HG02970 (cell line): ENCODE measurements at regions not wholly inside any gene's neighbourhood (a gene's known extent, or its start where the extent isn't known, plus 50 kb on each side); places are given as distances from the start of the nearest gene placed in this dataset.
"Not testable (repeated sequence)": the region's sequence is repeated elsewhere in the genome, so short reads cannot be mapped to it uniquely, and the experiment has no call there.

Source experiments
- ATAC-seq: cut with Tn5 transposase; IDR thresholded peaks from one replicate; pipeline ENCODE4 v1.9.1; 2021; ENCODE audit warnings: mild to moderate bottlenecking, moderate library complexity, moderate number of reproducible peaks; ENCODE audit not compliant: unreplicated experiment, low FRiP score

DNA sequence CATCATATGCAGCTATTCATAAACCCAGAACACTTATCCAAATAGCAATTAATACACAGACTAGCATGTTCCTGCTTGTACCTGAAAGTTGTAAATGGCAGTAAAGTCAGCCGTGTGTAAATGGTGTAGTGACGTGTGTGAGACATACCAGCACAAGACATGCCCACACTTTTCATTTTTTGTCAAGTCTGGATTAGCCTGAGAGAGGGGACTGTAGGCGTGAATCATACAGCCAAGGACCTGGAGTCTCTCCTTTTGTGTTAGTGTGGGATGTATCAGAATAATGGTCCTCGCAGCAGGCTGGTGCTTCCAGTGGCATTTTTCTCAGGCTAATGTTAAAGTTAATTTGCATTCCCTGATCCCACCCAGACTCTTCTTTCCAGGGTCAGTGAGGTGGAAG, 116.8 kb upstream of the BMAL1 start:
- ATAC-seq = no peak

DNA sequence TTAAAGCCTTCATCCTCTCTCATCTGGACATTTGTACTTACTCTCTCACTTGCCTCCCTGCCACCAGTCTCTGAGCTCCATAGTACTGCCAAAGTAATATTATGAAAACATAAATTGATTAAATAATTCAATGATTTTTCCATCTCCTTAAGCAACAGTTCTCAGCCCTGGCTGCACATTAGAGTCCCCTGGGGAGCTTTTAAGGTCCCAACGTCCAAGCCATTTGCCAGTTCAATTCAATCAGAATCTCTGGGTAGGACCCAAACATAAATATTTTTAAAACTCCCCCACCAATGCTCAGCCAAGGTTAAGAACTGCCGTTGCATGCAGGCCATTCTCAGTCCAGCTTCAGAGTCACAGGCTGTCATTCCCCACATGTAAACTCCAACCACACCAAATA, 114.4 kb upstream of the BMAL1 start:
- no peak for ATAC-seq

DNA sequence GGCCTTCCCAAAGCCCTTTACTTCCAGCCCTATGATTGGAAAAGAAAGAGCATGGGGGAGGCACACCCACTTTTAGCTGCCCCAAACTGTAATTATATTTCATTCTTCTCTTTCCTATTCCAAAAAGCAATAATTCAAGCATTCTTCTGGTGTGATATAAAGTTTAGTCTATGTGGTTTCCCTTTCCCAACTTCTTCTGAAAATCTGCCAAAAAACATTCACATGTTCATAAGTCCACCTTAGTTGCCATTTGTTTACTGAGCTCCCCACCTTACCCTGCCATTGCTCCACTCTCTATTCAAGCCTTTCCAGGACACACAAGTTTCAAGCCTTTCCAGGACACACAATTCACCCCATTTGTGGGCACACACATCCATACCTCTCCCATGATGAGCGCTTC, 111.6 kb upstream of the BMAL1 start:
- ATAC-seq = no peak

DNA sequence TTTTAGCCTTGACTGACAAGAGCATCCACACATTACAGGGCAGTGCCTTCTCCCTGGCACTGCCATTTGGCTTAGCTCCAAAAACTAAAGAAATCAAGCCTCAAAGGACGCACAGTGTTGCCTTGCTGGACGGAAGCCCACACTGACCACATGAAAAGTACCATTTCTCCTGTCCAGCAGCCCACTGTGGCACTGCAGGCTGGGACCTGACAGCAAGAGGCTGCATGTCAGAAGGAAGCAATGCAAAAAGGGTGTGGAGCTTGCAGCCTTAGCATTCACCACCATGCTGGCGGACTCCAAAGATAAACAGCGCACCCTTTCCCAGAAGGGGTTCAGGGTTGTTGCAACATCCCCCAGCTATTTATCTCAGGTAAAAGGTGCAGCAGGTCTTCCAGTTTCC, 109.3 kb upstream of the BMAL1 start:
- no peak for ATAC-seq

- no peak for ATAC-seq
Measured at GRCh38 chr11:13169709-13170108, 107.9 kb upstream of the BMAL1 start.

- no peak for ATAC-seq
Measured at GRCh38 chr11:13174090-13174489, 103.5 kb upstream of the BMAL1 start.

- ATAC-seq = no peak
Measured at GRCh38 chr11:13183094-13183825, 94.3 kb upstream of the BMAL1 start.

- no peak for ATAC-seq
Measured at GRCh38 chr11:13183826-13184196, 93.8 kb upstream of the BMAL1 start.

- ATAC-seq = no peak
Measured at GRCh38 chr11:13184295-13184794, 93.2 kb upstream of the BMAL1 start.

GRCh38 chr11:13188179-13188578, 89.4 kb upstream of the BMAL1 start:
- ATAC-seq = no peak

DNA sequence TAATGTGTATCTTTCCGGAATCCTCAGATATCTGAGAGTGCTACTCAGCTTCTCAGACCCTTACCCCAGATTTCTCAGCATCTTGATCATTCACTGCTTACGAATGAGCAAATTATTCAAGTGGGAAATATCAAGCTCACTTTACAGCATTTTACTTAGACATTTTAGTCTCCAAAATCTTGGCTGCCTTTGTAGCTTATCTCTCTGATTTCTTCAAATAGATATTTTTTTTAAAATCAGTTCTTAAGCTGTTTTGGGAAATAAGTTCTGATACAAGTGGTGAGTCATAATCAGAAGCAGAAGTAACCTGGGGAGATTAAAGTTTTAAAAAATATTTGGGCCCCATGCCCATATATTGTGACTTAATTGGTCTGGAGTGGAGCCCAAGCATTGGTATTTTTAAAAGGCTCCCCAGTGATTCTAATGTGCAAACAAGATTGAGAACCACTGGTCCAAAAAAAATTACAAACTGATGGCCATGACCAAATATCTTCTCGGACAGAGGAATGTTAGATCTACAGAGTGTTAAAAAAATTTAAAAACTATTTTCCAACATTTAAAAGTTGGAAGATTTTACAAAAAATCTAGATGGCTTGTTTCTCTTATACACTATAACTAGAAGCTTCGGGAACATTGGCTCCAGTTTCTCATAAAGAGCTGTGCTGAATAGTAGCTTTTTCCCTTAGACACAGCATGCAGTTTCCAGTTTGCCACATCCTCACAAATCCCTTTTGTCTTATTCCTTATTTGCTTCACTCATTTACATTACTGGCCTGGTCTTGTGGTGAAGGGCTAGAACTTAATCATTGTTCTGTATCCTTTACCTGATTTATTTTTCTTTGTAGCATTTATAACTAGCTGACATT, 87.8 kb upstream of the BMAL1 start:
- no peak for ATAC-seq

GRCh38 chr11:13193613-13194012, 84.0 kb upstream of the BMAL1 start:
- no peak for ATAC-seq

DNA sequence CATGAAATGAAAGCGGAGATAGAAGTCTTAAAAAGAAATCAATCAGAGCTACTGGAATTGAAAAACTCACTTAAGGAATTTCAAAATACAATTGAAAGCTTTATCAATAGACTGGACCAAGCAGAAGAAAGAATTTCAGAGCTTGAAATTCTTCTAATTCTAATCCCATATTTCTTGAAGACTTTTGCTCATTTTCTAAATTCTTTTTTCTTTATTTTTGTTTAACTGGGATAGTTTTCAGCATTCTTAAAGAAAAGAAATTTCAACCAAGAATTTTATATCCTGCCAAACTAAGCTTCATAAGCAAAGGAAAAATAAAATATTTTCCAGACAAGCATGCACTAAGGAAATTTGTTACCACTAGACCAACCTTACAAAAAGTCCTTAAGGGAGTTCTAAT, 80.2 kb upstream of the BMAL1 start:
- not testable (repeated sequence) for ATAC-seq

GRCh38 chr11:13205486-13205885, 72.1 kb upstream of the BMAL1 start:
- ATAC-seq = no peak

DNA sequence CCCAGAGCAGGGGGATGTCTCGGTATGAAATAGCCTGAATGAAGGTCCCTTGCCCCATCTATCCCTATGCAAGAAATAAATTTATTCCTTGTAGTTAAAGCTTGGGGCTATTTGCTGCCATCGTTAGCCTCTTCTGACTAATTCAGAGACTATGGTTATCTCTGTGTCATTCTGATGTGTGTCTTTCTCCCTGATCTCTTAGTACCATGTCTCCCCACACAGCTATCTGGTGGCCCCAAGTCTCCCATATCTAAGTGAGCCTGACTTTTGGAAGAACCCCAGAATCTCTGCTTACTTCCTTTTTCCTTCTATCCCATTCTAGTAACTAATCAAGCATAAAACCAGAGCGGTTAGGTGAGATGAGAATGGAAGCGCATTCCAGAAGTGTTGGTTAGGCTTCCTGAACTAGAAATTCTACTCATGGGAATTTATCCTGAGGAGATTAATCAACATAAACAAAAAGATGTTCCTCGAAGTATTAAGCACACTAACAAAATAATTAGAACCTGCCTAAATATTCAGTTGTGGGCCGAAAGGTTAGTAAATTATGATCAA, 71.4 kb upstream of the BMAL1 start:
- no peak for ATAC-seq

DNA sequence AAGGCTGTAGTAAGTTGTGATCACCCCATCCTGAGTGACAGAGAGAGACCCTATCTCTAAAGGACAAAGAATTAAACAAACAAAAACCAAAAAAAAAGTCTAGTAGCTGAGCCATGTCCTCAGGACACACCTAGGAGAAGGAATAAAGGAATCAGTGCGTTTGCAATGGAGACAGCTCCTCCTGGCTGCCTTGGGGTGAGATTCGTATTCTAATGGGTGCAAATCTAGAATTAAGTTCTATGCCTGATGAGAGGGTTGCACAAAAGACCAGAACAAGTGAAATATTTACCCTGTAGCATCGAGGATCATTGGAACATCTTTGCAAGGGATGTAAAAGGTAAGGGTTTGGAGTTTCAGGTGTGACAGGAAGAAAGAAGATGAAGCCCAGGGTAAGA, 70.3 kb upstream of the BMAL1 start:
- no peak for ATAC-seq

- ATAC-seq = no peak
Measured at GRCh38 chr11:13207665-13208594, 69.7 kb upstream of the BMAL1 start.

- no peak for ATAC-seq
Measured at GRCh38 chr11:13208921-13209320, 68.7 kb upstream of the BMAL1 start.

GRCh38 chr11:13209379-13209778, 68.2 kb upstream of the BMAL1 start:
- ATAC-seq = no peak

DNA sequence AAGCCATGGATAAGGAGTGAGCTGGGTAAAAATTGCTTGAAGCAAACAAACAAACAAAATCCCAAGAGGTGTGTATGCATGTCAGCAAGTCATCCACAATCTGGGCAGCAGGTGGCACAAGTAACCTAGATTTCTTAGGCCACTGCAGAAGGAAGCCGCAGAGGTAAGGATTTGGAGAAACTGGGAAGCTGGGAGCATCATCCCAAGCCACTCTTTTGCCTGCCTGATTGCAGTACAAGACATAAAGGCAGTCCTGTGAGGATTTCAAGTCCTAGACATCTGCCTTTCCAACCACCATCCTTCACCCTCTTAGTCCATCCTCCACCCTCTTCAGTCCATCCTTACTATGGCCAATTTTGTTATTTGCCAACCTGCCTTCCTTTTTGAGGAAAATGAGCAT, 67.2 kb upstream of the BMAL1 start:
- ATAC-seq = no peak
